ENCODE measurements at regions not wholly inside any gene's neighbourhood (a gene's known extent, or its start where the extent isn't known, plus 50 kb on each side); places are given as distances from the start of the nearest gene placed in this dataset.

- TF ChIP-seq NFYB (CRISPR knock-in tag; conservative IDR thresholded peaks at IDR 0.05; ENCODE audit: low read depth) (no peak), FOXP1 (CRISPR knock-in tag; IDR thresholded peaks at IDR 0.05; ENCODE audit: borderline replicate concordance) (no peak), SMAD3 (CRISPR knock-in tag; IDR thresholded peaks at IDR 0.05; ENCODE audit: borderline replicate concordance) (no peak), PREB (CRISPR knock-in tag; IDR thresholded peaks at IDR 0.05; ENCODE audit: borderline replicate concordance) (no peak), ZNF512 (CRISPR knock-in tag; IDR thresholded peaks at IDR 0.05; ENCODE audit: borderline replicate concordance) (no peak), ZNF425 (CRISPR knock-in tag; conservative IDR thresholded peaks at IDR 0.05) (no peak)
Measured at GRCh38 chr4:121554382-121554781, 142.4 kb downstream of the ANXA5 start (continued).

- Mint-ChIP-seq H3K4me3 (no peak overlapping the region), H3K36me3 (no peaks in the 10 kb centered on the region), H3K9me3 (peaks cover 4% of the 10 kb centered on the region; the same call in 1 of the 2 replicates), H3K27me3 (ENCODE audit: low read depth) (no peaks in the 10 kb centered on the region; the same call in 1 of the 2 replicates), H3K27ac (no peak overlapping the region), H3K4me1 (no peaks in the 10 kb centered on the region)
- DNase-seq (ENCODE audit: low spot score) (no peak), ATAC-seq (no peak)
- CTCF ChIA-PET = no interaction called here
- POLR2A ChIA-PET = no interaction called here
- TF ChIP-seq MXD4 (CRISPR knock-in tag; IDR thresholded peaks at IDR 0.05; ENCODE audit: borderline replicate concordance) = no peak
- TF ChIP-seq CREB1 (CRISPR knock-in tag; IDR thresholded peaks at IDR 0.05) = no peak
- no peak for TF ChIP-seq HMGA2 (CRISPR knock-in tag; IDR thresholded peaks at IDR 0.05)
- no peak for TF ChIP-seq ZNF416 (CRISPR knock-in tag; IDR thresholded peaks at IDR 0.05)
- no peak for TF ChIP-seq USF2 (CRISPR knock-in tag; IDR thresholded peaks at IDR 0.05)
- TF ChIP-seq KAT7 (CRISPR knock-in tag; IDR thresholded peaks at IDR 0.05; ENCODE audit: borderline replicate concordance) = no peak
- TF ChIP-seq ERG (CRISPR knock-in tag; IDR thresholded peaks at IDR 0.05) = no peak
- no peak for TF ChIP-seq TEAD4 (CRISPR knock-in tag; IDR thresholded peaks at IDR 0.05)
- no peak for TF ChIP-seq IRF2 (CRISPR knock-in tag; IDR thresholded peaks at IDR 0.05; ENCODE audit: borderline replicate concordance, low read depth)
- TF ChIP-seq E2F5 (CRISPR knock-in tag; IDR thresholded peaks at IDR 0.05) = no peak
- TF ChIP-seq SMAD3 (CRISPR knock-in tag; IDR thresholded peaks at IDR 0.05; ENCODE audit: borderline replicate concordance) = no peak
- no peak for TF ChIP-seq ZNF532 (CRISPR knock-in tag; IDR thresholded peaks at IDR 0.05; ENCODE audit: borderline replicate concordance)
- TF ChIP-seq ZNF263 (CRISPR knock-in tag; IDR thresholded peaks at IDR 0.05; ENCODE audit: low read depth) = no peak
- no peak for TF ChIP-seq OVOL2 (CRISPR knock-in tag; IDR thresholded peaks at IDR 0.05; ENCODE audit: borderline replicate concordance)
- no peak for TF ChIP-seq MLX (CRISPR knock-in tag; IDR thresholded peaks at IDR 0.05)
- no peak for TF ChIP-seq CDX4 (CRISPR knock-in tag; IDR thresholded peaks at IDR 0.05; ENCODE audit: borderline replicate concordance)
- no peak for TF ChIP-seq NR2C2 (CRISPR knock-in tag; IDR thresholded peaks at IDR 0.05)
Measured at GRCh38 chr4:121551881-121552280, 144.9 kb downstream of the ANXA5 start.

Data from WTC11 (cell line).